ENCODE measurements at regions not wholly inside any gene's neighbourhood (a gene's known extent, or its start where the extent isn't known, plus 50 kb on each side); places are given as distances from the start of the nearest gene placed in this dataset.

DNA sequence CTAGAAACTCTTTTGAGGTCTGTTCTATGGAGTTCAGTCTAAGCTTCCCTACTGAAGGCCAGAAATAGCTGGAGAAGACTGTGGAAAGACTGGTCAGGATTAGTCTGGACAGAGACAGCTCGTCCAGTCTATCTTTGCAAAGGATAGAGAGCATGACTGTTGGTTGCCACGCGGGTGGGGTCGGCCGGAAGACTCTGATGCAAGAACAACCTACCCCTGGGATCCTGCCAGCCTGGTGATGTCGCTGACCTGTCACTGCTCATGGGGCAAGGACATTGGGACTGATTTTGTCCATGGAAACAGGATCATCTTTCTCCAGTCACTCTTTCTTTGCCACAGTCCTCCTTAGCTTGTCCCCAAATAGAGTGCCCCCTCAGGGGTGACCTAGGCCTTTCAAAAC, 337.6 kb upstream of the NPSR1 start (continued):
- no peak for TF ChIP-seq SMAD3 (CRISPR knock-in tag; IDR thresholded peaks at IDR 0.05; ENCODE audit: borderline replicate concordance)
- no peak for TF ChIP-seq ZNF263 (CRISPR knock-in tag; IDR thresholded peaks at IDR 0.05; ENCODE audit: low read depth)
- TF ChIP-seq SMAD4 (CRISPR knock-in tag; IDR thresholded peaks at IDR 0.05), result no peak
- TF ChIP-seq, protein P1, sequence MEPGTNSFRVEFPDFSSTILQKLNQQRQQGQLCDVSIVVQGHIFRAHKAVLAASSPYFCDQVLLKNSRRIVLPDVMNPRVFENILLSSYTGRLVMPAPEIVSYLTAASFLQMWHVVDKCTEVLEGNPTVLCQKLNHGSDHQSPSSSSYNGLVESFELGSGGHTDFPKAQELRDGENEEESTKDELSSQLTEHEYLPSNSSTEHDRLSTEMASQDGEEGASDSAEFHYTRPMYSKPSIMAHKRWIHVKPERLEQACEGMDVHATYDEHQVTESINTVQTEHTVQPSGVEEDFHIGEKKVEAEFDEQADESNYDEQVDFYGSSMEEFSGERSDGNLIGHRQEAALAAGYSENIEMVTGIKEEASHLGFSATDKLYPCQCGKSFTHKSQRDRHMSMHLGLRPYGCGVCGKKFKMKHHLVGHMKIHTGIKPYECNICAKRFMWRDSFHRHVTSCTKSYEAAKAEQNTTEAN (CRISPR knock-in tag; IDR thresholded peaks at IDR 0.05), result no peak
- TF ChIP-seq, protein P2, sequence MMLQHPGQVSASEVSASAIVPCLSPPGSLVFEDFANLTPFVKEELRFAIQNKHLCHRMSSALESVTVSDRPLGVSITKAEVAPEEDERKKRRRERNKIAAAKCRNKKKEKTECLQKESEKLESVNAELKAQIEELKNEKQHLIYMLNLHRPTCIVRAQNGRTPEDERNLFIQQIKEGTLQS (CRISPR knock-in tag; conservative IDR thresholded peaks at IDR 0.05), result no peak

DNA sequence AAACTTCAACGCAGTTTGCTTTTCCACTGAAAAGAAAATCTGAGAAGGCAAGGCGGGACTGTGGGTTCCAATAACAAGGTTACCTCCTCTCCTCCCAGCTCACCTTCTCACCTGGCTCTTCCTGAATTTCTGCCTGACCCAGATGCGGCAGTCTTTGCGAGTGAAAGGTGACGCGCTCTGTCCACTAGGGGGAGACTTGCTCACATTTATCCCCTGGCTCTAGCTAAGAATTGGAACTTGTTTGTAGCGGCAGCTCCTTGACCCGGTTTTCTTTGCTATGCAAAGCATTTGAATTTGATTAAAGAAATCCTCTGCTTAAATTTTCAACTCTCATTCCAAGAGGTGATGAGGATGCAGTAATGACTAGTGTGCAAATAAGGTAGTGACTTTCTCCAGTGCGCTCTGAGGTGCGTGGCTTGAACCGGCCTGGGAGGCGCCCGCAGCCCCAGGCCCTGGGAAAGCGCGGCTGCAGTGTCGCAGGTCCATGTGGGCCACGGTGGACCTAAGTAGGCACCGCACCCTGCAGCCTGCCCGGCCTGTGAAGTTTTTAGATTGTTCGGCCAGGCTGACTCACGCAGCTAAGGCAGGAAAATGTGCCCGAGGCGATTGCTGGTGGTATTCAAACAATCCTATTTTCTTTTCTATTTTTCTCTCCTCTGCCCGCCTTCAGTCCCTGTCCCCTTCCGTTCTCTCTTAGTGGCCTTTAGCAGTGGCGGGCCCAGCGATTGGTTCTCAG, 336.9 kb upstream of the NPSR1 start:
- peak overlapping the region; percentile 59 for H3K4me3 Mint-ChIP-seq
- DNase-seq (ENCODE audit: low spot score), result peak; percentile 74
- TF ChIP-seq, protein P3, sequence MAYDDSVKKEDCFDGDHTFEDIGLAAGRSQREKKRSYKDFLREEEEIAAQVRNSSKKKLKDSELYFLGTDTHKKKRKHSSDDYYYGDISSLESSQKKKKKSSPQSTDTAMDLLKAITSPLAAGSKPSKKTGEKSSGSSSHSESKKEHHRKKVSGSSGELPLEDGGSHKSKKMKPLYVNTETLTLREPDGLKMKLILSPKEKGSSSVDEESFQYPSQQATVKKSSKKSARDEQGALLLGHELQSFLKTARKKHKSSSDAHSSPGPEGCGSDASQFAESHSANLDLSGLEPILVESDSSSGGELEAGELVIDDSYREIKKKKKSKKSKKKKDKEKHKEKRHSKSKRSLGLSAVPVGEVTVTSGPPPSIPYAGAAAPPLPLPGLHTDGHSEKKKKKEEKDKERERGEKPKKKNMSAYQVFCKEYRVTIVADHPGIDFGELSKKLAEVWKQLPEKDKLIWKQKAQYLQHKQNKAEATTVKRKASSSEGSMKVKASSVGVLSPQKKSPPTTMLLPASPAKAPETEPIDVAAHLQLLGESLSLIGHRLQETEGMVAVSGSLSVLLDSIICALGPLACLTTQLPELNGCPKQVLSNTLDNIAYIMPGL (CRISPR knock-in tag; IDR thresholded peaks at IDR 0.05), result 0 out of 2 replicates have a peak, but pooled peaks have one; percentile 35
- TF ChIP-seq, protein P4, sequence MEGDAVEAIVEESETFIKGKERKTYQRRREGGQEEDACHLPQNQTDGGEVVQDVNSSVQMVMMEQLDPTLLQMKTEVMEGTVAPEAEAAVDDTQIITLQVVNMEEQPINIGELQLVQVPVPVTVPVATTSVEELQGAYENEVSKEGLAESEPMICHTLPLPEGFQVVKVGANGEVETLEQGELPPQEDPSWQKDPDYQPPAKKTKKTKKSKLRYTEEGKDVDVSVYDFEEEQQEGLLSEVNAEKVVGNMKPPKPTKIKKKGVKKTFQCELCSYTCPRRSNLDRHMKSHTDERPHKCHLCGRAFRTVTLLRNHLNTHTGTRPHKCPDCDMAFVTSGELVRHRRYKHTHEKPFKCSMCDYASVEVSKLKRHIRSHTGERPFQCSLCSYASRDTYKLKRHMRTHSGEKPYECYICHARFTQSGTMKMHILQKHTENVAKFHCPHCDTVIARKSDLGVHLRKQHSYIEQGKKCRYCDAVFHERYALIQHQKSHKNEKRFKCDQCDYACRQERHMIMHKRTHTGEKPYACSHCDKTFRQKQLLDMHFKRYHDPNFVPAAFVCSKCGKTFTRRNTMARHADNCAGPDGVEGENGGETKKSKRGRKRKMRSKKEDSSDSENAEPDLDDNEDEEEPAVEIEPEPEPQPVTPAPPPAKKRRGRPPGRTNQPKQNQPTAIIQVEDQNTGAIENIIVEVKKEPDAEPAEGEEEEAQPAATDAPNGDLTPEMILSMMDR (IDR thresholded peaks at IDR 0.05), result peak; percentile 86
- TF ChIP-seq, protein P5, sequence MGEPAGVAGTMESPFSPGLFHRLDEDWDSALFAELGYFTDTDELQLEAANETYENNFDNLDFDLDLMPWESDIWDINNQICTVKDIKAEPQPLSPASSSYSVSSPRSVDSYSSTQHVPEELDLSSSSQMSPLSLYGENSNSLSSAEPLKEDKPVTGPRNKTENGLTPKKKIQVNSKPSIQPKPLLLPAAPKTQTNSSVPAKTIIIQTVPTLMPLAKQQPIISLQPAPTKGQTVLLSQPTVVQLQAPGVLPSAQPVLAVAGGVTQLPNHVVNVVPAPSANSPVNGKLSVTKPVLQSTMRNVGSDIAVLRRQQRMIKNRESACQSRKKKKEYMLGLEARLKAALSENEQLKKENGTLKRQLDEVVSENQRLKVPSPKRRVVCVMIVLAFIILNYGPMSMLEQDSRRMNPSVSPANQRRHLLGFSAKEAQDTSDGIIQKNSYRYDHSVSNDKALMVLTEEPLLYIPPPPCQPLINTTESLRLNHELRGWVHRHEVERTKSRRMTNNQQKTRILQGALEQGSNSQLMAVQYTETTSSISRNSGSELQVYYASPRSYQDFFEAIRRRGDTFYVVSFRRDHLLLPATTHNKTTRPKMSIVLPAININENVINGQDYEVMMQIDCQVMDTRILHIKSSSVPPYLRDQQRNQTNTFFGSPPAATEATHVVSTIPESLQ (CRISPR knock-in tag; IDR thresholded peaks at IDR 0.05), result no peak

DNA sequence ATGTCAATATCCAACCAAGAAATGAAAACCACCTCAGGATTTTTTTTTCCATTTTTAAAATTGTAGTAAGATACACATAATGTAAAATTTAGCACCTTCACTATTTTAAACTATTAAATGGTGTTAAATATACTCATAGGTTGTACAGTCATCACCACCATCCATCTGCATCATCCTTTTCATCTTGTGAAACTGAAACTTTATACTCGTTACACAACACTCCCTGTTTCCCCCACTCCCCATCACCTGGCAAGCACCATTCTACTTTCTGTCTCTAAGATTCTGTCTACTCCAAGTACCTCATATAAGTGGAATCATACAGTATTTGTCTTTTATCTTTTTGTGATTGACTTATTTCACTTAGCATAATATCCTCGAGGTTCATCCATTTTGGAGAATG, 335.2 kb upstream of the NPSR1 start:
- ATAC-seq (no peak), DNase-seq (ENCODE audit: low spot score) (no peak)
- no peaks in the 10 kb centered on the region for H3K9me3 Mint-ChIP-seq
- H3K4me3 Mint-ChIP-seq, result no peak overlapping the region
- H3K27me3 Mint-ChIP-seq (ENCODE audit: low read depth), result no peaks in the 10 kb centered on the region
- peaks cover 6% of the 10 kb centered on the region for H3K4me1 Mint-ChIP-seq
- H3K36me3 Mint-ChIP-seq, result no peaks in the 10 kb centered on the region
- H3K27ac Mint-ChIP-seq, result no peak overlapping the region
- POLR2A ChIA-PET, result no interaction called here
- CTCF ChIA-PET, result no interaction called here
- TF ChIP-seq ZNF423 (CRISPR knock-in tag; IDR thresholded peaks at IDR 0.05) (no peak), IRF2 (CRISPR knock-in tag; IDR thresholded peaks at IDR 0.05; ENCODE audit: borderline replicate concordance, low read depth) (no peak), NR2C2 (CRISPR knock-in tag; IDR thresholded peaks at IDR 0.05) (no peak), NR1H2 (CRISPR knock-in tag; IDR thresholded peaks at IDR 0.05) (no peak), ZNF263 (CRISPR knock-in tag; IDR thresholded peaks at IDR 0.05; ENCODE audit: low read depth) (no peak)
- TF ChIP-seq, protein P6, sequence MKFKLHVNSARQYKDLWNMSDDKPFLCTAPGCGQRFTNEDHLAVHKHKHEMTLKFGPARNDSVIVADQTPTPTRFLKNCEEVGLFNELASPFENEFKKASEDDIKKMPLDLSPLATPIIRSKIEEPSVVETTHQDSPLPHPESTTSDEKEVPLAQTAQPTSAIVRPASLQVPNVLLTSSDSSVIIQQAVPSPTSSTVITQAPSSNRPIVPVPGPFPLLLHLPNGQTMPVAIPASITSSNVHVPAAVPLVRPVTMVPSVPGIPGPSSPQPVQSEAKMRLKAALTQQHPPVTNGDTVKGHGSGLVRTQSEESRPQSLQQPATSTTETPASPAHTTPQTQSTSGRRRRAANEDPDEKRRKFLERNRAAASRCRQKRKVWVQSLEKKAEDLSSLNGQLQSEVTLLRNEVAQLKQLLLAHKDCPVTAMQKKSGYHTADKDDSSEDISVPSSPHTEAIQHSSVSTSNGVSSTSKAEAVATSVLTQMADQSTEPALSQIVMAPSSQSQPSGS (CRISPR knock-in tag; IDR thresholded peaks at IDR 0.05; ENCODE audit: borderline replicate concordance, low read depth), result no peak
- TF ChIP-seq, protein P7, sequence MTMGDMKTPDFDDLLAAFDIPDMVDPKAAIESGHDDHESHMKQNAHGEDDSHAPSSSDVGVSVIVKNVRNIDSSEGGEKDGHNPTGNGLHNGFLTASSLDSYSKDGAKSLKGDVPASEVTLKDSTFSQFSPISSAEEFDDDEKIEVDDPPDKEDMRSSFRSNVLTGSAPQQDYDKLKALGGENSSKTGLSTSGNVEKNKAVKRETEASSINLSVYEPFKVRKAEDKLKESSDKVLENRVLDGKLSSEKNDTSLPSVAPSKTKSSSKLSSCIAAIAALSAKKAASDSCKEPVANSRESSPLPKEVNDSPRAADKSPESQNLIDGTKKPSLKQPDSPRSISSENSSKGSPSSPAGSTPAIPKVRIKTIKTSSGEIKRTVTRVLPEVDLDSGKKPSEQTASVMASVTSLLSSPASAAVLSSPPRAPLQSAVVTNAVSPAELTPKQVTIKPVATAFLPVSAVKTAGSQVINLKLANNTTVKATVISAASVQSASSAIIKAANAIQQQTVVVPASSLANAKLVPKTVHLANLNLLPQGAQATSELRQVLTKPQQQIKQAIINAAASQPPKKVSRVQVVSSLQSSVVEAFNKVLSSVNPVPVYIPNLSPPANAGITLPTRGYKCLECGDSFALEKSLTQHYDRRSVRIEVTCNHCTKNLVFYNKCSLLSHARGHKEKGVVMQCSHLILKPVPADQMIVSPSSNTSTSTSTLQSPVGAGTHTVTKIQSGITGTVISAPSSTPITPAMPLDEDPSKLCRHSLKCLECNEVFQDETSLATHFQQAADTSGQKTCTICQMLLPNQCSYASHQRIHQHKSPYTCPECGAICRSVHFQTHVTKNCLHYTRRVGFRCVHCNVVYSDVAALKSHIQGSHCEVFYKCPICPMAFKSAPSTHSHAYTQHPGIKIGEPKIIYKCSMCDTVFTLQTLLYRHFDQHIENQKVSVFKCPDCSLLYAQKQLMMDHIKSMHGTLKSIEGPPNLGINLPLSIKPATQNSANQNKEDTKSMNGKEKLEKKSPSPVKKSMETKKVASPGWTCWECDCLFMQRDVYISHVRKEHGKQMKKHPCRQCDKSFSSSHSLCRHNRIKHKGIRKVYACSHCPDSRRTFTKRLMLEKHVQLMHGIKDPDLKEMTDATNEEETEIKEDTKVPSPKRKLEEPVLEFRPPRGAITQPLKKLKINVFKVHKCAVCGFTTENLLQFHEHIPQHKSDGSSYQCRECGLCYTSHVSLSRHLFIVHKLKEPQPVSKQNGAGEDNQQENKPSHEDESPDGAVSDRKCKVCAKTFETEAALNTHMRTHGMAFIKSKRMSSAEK (CRISPR knock-in tag; IDR thresholded peaks at IDR 0.05; ENCODE audit: borderline replicate concordance), result no peak

More for the DNA sequence above, 336.9 kb upstream of the NPSR1 start:
- ChIA-PET POLR2A (no interaction called here), CTCF (interaction anchor here (0.5 to 2.2 kb wide), 68 partner anchors 10 to 1303 kb away, joined by 3 to 44 read pairs (median 4); no protein-coding TSS in a partner anchor)
- Mint-ChIP-seq H3K9me3 (no peaks in the 10 kb centered on the region), H3K4me1 (peaks cover 6% of the 10 kb centered on the region), H3K27ac (no peak overlapping the region), H3K36me3 (no peaks in the 10 kb centered on the region), H3K27me3 (ENCODE audit: low read depth) (no peaks in the 10 kb centered on the region)
- peak; percentile 97 for ATAC-seq
